CMK (cell line): ENCODE measurements at regions not wholly inside any gene's neighbourhood (a gene's known extent, or its start where the extent isn't known, plus 50 kb on each side); places are given as distances from the start of the nearest gene placed in this dataset.
"Not testable (repeated sequence)": the region's sequence is repeated elsewhere in the genome, so short reads cannot be mapped to it uniquely, and the experiment has no call there.

Experiments used
- DNase-seq: peaks from one replicate; pipeline ENCODE4 v3.0.0-alpha.2; 2010; ENCODE audit warnings: low read depth

DNA sequence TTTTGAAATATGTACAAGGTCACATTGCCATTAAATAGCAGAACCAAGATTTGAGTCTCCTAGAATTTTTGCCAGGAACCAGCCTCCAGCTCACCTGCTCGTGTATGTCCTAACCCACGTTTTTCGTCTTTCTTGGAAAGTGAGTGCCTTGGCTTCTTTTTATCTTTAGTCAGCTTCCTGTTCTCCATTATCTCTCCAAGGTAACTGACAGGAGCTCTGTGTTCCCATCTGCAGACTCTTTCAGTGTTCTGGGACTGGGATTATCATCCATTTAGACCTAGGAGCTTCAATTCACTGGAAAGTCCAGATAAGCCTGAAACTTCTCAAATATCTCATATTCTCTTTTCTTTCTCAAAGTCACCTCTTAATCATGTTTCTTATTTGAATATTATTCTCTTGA lies 193.7 kb downstream of the ZIC5 start:
- DNase-seq, result no peak

DNA sequence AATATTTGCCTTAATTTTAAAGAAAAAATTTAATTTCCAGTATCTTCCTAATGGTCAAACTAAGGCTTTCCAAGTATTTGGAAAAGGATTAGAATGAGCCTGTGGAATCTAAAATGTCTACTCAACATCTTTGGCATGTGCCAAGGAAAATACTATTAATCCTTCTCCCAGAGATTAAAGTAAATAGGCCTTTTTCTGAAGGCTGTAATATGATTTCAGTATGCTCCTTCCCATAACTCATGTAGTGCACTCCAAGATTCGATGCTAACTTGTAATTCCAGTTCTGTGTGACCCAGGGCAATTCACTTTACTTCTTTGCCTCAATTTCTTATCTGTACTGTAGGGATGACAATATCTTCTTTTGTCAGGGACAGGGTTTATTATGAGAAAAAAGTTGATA lies 196.9 kb downstream of the ZIC5 start:
- DNase-seq, result no peak

- DNase-seq, result no peak
These were observed 202.6 kb downstream of the ZIC5 start for GRCh38 chr13:99768986-99769385.

DNA sequence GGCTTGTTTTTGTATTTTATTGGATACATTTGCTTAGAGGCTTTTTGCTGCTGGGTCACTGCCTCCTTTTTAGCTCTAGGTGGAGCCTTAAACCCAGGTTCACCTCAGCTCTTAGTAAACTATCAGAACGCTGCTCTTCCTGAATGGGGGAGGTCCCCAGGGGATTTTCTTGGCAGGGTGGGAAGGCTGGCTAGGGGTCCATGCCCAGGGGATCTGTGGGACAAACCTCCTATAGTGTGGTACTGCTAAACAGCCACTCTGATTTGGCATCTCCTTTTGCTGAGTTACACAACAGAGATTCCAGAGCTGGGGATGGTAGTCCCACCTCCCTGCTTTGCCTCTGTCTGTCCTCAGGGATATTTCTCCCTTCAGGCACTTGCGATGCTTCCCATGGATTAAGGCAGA lies 204.9 kb downstream of the ZIC5 start:
- DNase-seq, result no peak

GRCh38 chr13:99765869-99766268 lies 205.7 kb downstream of the ZIC5 start:
- no peak for DNase-seq

GRCh38 chr13:99760456-99760855 lies 211.1 kb downstream of the ZIC5 start:
- no peak for DNase-seq

- DNase-seq, result no peak
These were observed 212.4 kb downstream of the ZIC5 start for GRCh38 chr13:99759163-99759552.

DNA sequence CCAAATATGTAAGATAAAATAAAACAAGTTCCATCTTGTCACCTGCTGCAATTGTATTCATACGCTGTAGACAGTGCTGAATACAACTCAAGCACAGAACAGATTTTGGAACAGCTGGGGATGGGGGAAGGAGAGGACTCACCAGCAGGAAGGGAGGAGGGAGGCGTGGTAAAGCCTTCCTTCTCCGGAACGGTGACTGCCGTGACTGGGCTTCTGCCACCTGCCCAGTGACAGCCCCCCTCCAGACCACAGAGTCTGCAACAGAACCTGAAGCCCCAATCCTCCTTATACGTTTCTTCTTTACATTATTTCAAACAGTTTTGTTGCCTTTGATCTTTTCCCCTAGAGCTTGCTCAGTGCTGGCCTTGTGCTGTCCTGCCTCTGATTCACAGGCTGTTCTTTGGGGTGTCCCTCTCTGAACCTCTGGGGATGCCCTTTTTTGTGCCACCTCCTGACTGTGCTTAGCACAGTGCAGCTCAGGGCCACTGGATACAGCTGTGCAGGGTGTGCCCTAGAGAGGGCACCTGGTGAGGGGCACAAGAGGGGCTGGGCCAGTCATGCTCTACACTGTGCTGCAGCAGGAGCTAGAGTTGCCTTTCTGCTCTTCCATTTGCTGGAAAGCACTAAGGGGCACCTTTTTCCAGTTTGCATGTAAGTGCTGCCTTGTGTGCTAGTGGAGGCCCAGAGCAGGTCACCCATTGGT lies 213.0 kb downstream of the ZIC5 start:
- DNase-seq, result no peak

GRCh38 chr13:99757756-99758459 lies 213.7 kb downstream of the ZIC5 start:
- no peak for DNase-seq

GRCh38 chr13:99756281-99756680 lies 215.3 kb downstream of the ZIC5 start:
- DNase-seq, result no peak

- DNase-seq, result not testable (repeated sequence)
These were observed 216.8 kb downstream of the ZIC5 start for GRCh38 chr13:99754750-99755149.

- no peak for DNase-seq
These were observed 219.2 kb downstream of the ZIC5 start for GRCh38 chr13:99752373-99752772.

GRCh38 chr13:99751517-99752199 lies 219.9 kb downstream of the ZIC5 start:
- no peak for DNase-seq

- DNase-seq, result no peak
These were observed 220.6 kb downstream of the ZIC5 start for GRCh38 chr13:99750951-99751350.

GRCh38 chr13:99749271-99750019 lies 222.1 kb downstream of the ZIC5 start:
- no peak for DNase-seq

- DNase-seq, result no peak
These were observed 224.2 kb downstream of the ZIC5 start for GRCh38 chr13:99747403-99747710.

GRCh38 chr13:99746637-99747402 lies 224.7 kb downstream of the ZIC5 start:
- DNase-seq, result no peak

GRCh38 chr13:99743094-99743493 lies 228.5 kb downstream of the ZIC5 start:
- no peak for DNase-seq

- DNase-seq, result no peak
These were observed 229.6 kb downstream of the ZIC5 start for GRCh38 chr13:99741960-99742359.

- DNase-seq, result no peak
These were observed 231.2 kb downstream of the ZIC5 start for GRCh38 chr13:99740251-99740979.

GRCh38 chr13:99738626-99739025 lies 232.9 kb downstream of the ZIC5 start:
- no peak for DNase-seq
